Ureter (tissue), 1 donor: ENCODE measurements at regions not wholly inside any gene's neighbourhood (a gene's known extent, or its start where the extent isn't known, plus 50 kb on each side); places are given as distances from the start of the nearest gene placed in this dataset.

Source experiments
- DNase-seq: peaks from one replicate; pipeline ENCODE4 v3.0.0-alpha.2; 2020; ENCODE audit warnings: low spot score
- donor health status: DM: yes; HTN: yes; CAD: no.

- DNase-seq = no peak
These were observed 59.2 kb upstream of the RTL6 start for GRCh38 chr22:44557064-44557748.

- no peak for DNase-seq
These were observed 57.6 kb upstream of the RTL6 start for GRCh38 chr22:44555597-44555996.

GRCh38 chr22:44555046-44555445 lies 57.0 kb upstream of the RTL6 start:
- DNase-seq = no peak

GRCh38 chr22:44554411-44554810 lies 56.4 kb upstream of the RTL6 start:
- DNase-seq = no peak

- DNase-seq = peak; percentile 76
These were observed 52.9 kb upstream of the RTL6 start for GRCh38 chr22:44550711-44551491.

- DNase-seq = no peak
These were observed 51.7 kb upstream of the RTL6 start for GRCh38 chr22:44549701-44550100.

GRCh38 chr22:44548981-44549380 lies 50.9 kb upstream of the RTL6 start:
- DNase-seq = no peak
